Brain microvascular endothelial cell (primary cell): ENCODE measurements at regions not wholly inside any gene's neighbourhood (a gene's known extent, or its start where the extent isn't known, plus 50 kb on each side); places are given as distances from the start of the nearest gene placed in this dataset.

Experiments used
- DNase-seq: peaks from one replicate; pipeline ENCODE4 v3.0.0-alpha.2; 2020
- H3K27ac ChIP-seq: fragments of 250-450 bp; sonication (Bioruptor Pico); 2 replicates; pipeline ENCODE4 v1.5.1; 2020; ENCODE audit warnings: mild to moderate bottlenecking, moderate library complexity
- H3K27me3 ChIP-seq: fragments of 250-450 bp; sonication (Bioruptor Pico); replicated peaks from 2 replicates; pipeline ENCODE4 v1.5.1; 2020; ENCODE audit warnings: mild to moderate bottlenecking
- H3K36me3 ChIP-seq: fragments of 250-450 bp; sonication (Bioruptor Pico); replicated peaks from 2 replicates; pipeline ENCODE4 v1.5.1; 2020; ENCODE audit warnings: mild to moderate bottlenecking
- H3K4me3 ChIP-seq: 2 replicates; pipeline ENCODE4 v1.5.1; 2011; ENCODE audit warnings: low read depth, mild to moderate bottlenecking, control low read depth, low read length, moderate library complexity
- CTCF ChIP-seq: IDR thresholded peaks from 2 replicates; pipeline ENCODE4 v1.5.1; 2011; ENCODE audit warnings: low read depth, mild to moderate bottlenecking, moderate library complexity, low read length, control low read depth, inconsistent platforms; ENCODE audit errors: missing control alignments
- in situ Hi-C: cut with HindIII; loops from 2 replicates; pipeline ENCODE4 v1.10.0; 2017; ENCODE audit warnings: low sequenced_read_pairs, low pct_ligation_motif_present

DNA sequence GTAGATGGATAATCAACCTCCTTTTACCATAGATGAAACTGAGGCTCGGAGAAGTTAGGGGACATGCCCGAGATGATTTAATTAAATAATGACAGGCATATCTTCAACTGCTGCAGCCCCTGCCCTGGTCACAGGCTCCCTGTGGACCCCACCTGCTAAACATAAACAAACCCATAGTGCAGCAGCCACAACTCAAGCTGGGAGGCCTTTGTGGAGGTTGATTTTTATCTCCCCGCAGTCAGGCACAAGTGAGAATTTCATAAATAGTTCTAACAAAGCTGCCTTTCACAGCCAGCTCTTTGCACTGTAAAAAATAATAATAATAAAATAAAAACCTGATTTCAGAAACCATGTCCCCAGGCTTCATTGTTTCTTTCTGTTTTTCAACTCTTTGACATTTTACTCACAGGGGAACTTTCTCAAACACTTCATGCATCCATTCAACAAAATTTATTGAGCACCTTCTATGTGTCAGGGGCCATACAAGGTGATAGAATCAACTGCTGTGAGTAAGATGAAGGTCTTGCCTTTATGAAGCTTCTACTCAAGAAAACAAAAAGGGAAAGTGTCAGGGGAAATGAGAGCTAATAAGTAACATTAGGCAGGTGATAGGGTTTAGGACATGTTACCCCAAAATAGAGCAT is 393.6 kb upstream of the PROK2 start:
- H3K27me3 ChIP-seq, result no peaks in the 10 kb centered on the region
- DNase-seq, result no peak
- H3K27ac ChIP-seq, result no peak overlapping the region
- no peaks in the 10 kb centered on the region for H3K36me3 ChIP-seq
- in situ Hi-C loops, result no loop called here
- no peak overlapping the region for H3K4me3 ChIP-seq
- no peak for TF ChIP-seq CTCF

DNA sequence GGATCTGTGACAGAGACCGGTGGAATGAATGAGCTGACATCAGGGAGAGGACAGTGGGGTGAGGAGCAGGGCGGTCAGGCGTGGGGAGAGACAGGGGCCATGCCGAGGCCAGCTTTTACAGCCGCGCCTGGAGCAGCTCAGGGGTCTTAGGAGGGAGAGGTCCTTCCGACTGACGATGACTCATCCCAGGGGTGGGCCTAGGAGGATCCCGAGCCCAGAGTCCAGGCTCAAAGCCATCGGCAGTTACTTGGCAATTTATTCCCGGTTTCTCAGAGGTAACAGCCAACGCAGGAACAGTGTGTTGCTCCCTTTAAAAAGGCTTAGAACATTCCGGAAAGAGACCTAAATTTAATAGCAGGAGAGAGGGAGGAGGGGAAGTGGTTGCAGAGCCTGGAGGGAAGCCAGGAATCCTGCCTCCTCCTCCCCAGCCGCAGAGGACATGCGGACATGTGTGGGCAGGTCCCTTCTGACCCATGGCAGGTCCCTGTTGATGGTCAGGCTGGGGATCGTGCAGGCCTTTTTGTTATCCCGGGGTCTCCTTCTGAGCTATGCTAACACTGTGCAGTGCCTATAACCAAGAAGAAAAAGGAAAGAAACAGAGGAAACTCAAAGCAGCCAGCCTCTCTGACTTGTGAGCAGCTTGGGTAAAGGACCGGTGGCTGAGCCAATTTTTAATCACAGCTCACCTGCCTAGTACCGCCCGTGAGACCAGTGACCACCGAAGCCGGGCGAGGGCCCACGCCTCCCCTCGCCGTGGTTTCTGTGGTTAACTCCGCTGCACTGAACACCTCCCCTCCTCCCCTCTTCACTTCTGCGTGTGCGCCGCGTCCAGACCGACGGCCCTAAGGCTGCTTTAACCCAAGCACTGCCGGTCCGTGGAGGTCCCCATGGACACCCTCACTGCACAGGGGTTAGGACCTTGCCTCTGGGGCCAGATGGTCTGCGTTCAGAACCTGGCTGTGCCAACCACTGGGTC is 392.4 kb upstream of the PROK2 start:
- Histone ChIP-seq H3K4me3 (peak overlapping the region; percentile 37), H3K27me3 (no peaks in the 10 kb centered on the region), H3K36me3 (no peaks in the 10 kb centered on the region), H3K27ac (no peak overlapping the region)
- peak; percentile 33 for DNase-seq
- no peak for TF ChIP-seq CTCF
- in situ Hi-C loops, result no loop called here

- DNase-seq, result no peak
- H3K27ac ChIP-seq, result no peak overlapping the region
- in situ Hi-C loops, result no loop called here
- H3K27me3 ChIP-seq, result no peaks in the 10 kb centered on the region
- H3K36me3 ChIP-seq, result no peaks in the 10 kb centered on the region
- no peak overlapping the region for H3K4me3 ChIP-seq
- TF ChIP-seq CTCF, result no peak
Observed at GRCh38 chr3:72176537-72177041, 391.6 kb upstream of the PROK2 start.

GRCh38 chr3:72175296-72175858 is 390.4 kb upstream of the PROK2 start:
- Histone ChIP-seq H3K36me3 (no peaks in the 10 kb centered on the region), H3K27me3 (no peaks in the 10 kb centered on the region), H3K4me3 (no peak overlapping the region), H3K27ac (no peak overlapping the region)
- no peak for DNase-seq
- in situ Hi-C loops, result no loop called here
- TF ChIP-seq CTCF, result no peak

- no peak overlapping the region for H3K4me3 ChIP-seq
- no peaks in the 10 kb centered on the region for H3K36me3 ChIP-seq
- H3K27me3 ChIP-seq, result no peaks in the 10 kb centered on the region
- DNase-seq, result no peak
- in situ Hi-C loops, result no loop called here
- TF ChIP-seq CTCF, result no peak
- H3K27ac ChIP-seq, result no peak overlapping the region
Observed at GRCh38 chr3:72174890-72175289, 389.9 kb upstream of the PROK2 start.
